GM12878 (cell line): ENCODE measurements at regions not wholly inside any gene's neighbourhood (a gene's known extent, or its start where the extent isn't known, plus 50 kb on each side); places are given as distances from the start of the nearest gene placed in this dataset.

Source experiments
- ATAC-seq: fragments of 200-7000 bp; cut with Tn5 transposase; 3 replicates; pipeline ENCODE4 v1.9.1; 2020; ENCODE audit warnings: mild to moderate bottlenecking, moderate library complexity
- BruUV-seq: library from RNA; stranded (reverse); fragments of 400-500 nt; replicated peaks from 2 replicates; lab custom pipeline; 2021; lab: Mats Ljungman, UMichigan
- CTCF ChIA-PET: fragments of 300-600 bp; sonication (Branson Sonifier 250); formaldehyde crosslinking; extraction: SDS; loops from one replicate; lab custom pipeline; 2021; ENCODE audit warnings: inconsistent platforms; lab: Yijun Ruan, JAX
- POLR2A ChIA-PET: fragments of 350-600 bp; formaldehyde crosslinking; extraction: SDS; loops from one replicate; lab custom pipeline; 2021; ENCODE audit warnings: inconsistent platforms; lab: Charles Lee
- RAD21 ChIA-PET: fragments of 300-600 bp; sonication (Branson Sonifier 250); formaldehyde crosslinking; loops from one replicate; lab custom pipeline; 2023; ENCODE audit warnings: antibody characterized with exemption; ENCODE audit not compliant: unreplicated experiment; lab: Charles Lee
- SMC1A ChIA-PET: fragments of 300-600 bp; sonication (Branson Sonifier 250); formaldehyde crosslinking; loops from one replicate; lab custom pipeline; 2023; ENCODE audit not compliant: unreplicated experiment, uncharacterized antibody; lab: Charles Lee
- DNase-seq: peaks from one replicate; pipeline ENCODE4 v3.0.0-alpha.2; 2011; ENCODE audit warnings: low read depth, low spot score
- FAIRE-seq: peaks from 3 replicates; lab custom pipeline; 2011; peaks lifted over from hg19 to GRCh38; lab: Jason Lieb, UNC
- H2AFZ ChIP-seq: 2 replicates; pipeline ENCODE4 v1.6.0; 2011; ENCODE audit warnings: low read depth, low read length, control low read depth; ENCODE audit not compliant: control insufficient read depth
- H3K27ac ChIP-seq: 2 replicates; pipeline ENCODE4 v1.5.1; 2011; ENCODE audit warnings: control low read depth; ENCODE audit not compliant: control insufficient read depth, insufficient read depth
- H3K27me3 ChIP-seq, 2 experiments: replicated peaks in 1 of 2; 2 replicates each; pipeline versions ENCODE4 v1.6.0 to v1.6.1; 2011; ENCODE audit warnings: low read length in 1 of 2; ENCODE audit not compliant: control insufficient read depth in 2 of 2, insufficient read depth in 2 of 2
- H3K36me3 ChIP-seq, 2 experiments: 2 replicates each; pipeline ENCODE4 v1.5.1; 2011; ENCODE audit warnings: low read length in 1 of 2; ENCODE audit not compliant: control insufficient read depth in 2 of 2, insufficient read depth in 2 of 2
- H3K4me1 ChIP-seq: 2 replicates; pipeline ENCODE4 v1.6.1; 2011; ENCODE audit warnings: mild to moderate bottlenecking, low read length, moderate library complexity, mixed read lengths; ENCODE audit not compliant: control insufficient read depth, insufficient read depth
- H3K4me2 ChIP-seq: 2 replicates; pipeline ENCODE4 v1.6.0; 2011; ENCODE audit warnings: control low read depth; ENCODE audit not compliant: control insufficient read depth, insufficient read depth
- H3K4me3 ChIP-seq: fragments of 200-600 bp; sonication (generic); 2 replicates; pipeline ENCODE4 v1.5.1; 2016
- H3K79me2 ChIP-seq: 2 replicates; pipeline ENCODE4 v1.6.0; 2011; ENCODE audit warnings: low read length; ENCODE audit not compliant: control insufficient read depth, insufficient read depth
- H3K9ac ChIP-seq: 2 replicates; pipeline ENCODE4 v1.8.0; 2011; ENCODE audit warnings: low read length, control low read depth, mixed read lengths; ENCODE audit not compliant: control insufficient read depth, insufficient read depth
- H3K9me3 ChIP-seq: replicated peaks from 3 replicates; pipeline ENCODE4 v1.5.1; 2011; ENCODE audit warnings: mild to moderate bottlenecking, low read length; ENCODE audit not compliant: control insufficient read depth, insufficient read depth
- H4K20me1 ChIP-seq: 2 replicates; pipeline ENCODE4 v1.6.0; 2011; ENCODE audit not compliant: control insufficient read depth, insufficient read depth
- ATF7 ChIP-seq: fragments of 450-650 bp; IDR thresholded peaks from 2 replicates; pipeline ENCODE4 v1.6.1; 2016; ENCODE audit warnings: low read depth, mild to moderate bottlenecking
- BMI1 ChIP-seq: fragments of 450-650 bp; IDR thresholded peaks from 2 replicates; pipeline ENCODE4 v1.6.1; 2016; ENCODE audit warnings: mild to moderate bottlenecking, moderate library complexity, borderline replicate concordance
- E2F8 ChIP-seq: fragments of 450-650 bp; IDR thresholded peaks from 2 replicates; pipeline ENCODE4 v1.6.1; 2018; ENCODE audit warnings: mild to moderate bottlenecking, low read depth, moderate library complexity; ENCODE audit not compliant: partially characterized antibody
- FOS ChIP-seq: IDR thresholded peaks from 3 replicates; pipeline ENCODE4 v1.6.1; 2011; ENCODE audit warnings: borderline replicate concordance; ENCODE audit not compliant: insufficient read length; ENCODE audit errors: extremely low read depth
- FOXK2 ChIP-seq: fragments of 450-650 bp; IDR thresholded peaks from 2 replicates; pipeline ENCODE4 v1.6.1; 2017; ENCODE audit warnings: mild to moderate bottlenecking, moderate library complexity
- HDAC6 ChIP-seq: fragments of 200-600 bp; sonication (generic); IDR thresholded peaks from one replicate; pipeline ENCODE4 v1.8.0; 2017; ENCODE audit warnings: antibody characterized with exemption; ENCODE audit not compliant: unreplicated experiment
- KDM1A ChIP-seq: fragments of 200-600 bp; sonication (generic); IDR thresholded peaks from 2 replicates; pipeline ENCODE4 v1.6.1; 2016; ENCODE audit warnings: borderline replicate concordance
- MLLT1 ChIP-seq: fragments of 450-650 bp; IDR thresholded peaks from 2 replicates; pipeline ENCODE4 v1.6.1; 2016; ENCODE audit warnings: mild to moderate bottlenecking
- PKNOX1 ChIP-seq: fragments of 450-650 bp; IDR thresholded peaks from 2 replicates; pipeline ENCODE4 v1.6.1; 2016; ENCODE audit warnings: mild to moderate bottlenecking
- SMAD1 ChIP-seq: fragments of 450-650 bp; IDR thresholded peaks from 2 replicates; pipeline ENCODE4 v1.6.1; 2018; ENCODE audit warnings: mild to moderate bottlenecking, low read depth; ENCODE audit not compliant: partially characterized antibody
- SUZ12 ChIP-seq: fragments of 200-600 bp; sonication (generic); IDR thresholded peaks from one replicate; pipeline ENCODE4 v1.6.1; 2018; ENCODE audit warnings: antibody characterized with exemption, mild to moderate bottlenecking; ENCODE audit not compliant: unreplicated experiment
- TAF1 ChIP-seq: IDR thresholded peaks from 2 replicates; pipeline ENCODE4 v1.6.1; 2011; ENCODE audit warnings: mild to moderate bottlenecking, low read depth, low read length, borderline replicate concordance
- WGBS: methylation state at CpG from one replicate; pipeline ENCODE4 v1.1.6; 2016; ENCODE audit warnings: low lambda C conversion rate; ENCODE audit not compliant: insufficient replicate concordance, insufficient coverage; ENCODE audit errors: missing lambda C conversion rate; 5-methylcytosine and 5-hydroxymethylcytosine counted together
- in situ Hi-C: fragments of 300-500 bp; cut with MboI; formaldehyde crosslinking; loops from 9 replicates; pipeline ENCODE4 v1.14.3; 2018; ENCODE audit warnings: mixed read lengths
- intact Hi-C: fragments of 100-400 bp; cut with micrococcal nuclease; formaldehyde crosslinking; loops from one replicate; pipeline ENCODE4 v1.14.2; 2022; ENCODE audit not compliant: unreplicated experiment

GRCh38 chr14:83309211-83309610, 1775.6 kb upstream of the SEL1L start:
- ChIA-PET RAD21 (no interaction called here), POLR2A (no interaction called here), CTCF (no interaction called here), SMC1A (interaction anchor here (0.6 kb wide), 1 partner anchor 30 kb away, joined by 3 read pairs; no protein-coding TSS in a partner anchor)
- in situ Hi-C loops, result no loop called here
- intact Hi-C loops, result no loop called here
- FAIRE-seq, result no peak
- DNase-seq, result no peak
- BruUV-seq, result no TSS peak
- Histone ChIP-seq H4K20me1 (no peaks in the 10 kb centered on the region), H3K4me1 (no peaks in the 10 kb centered on the region), H3K4me3 (no peak overlapping the region), H2AFZ (no peak overlapping the region), H3K27ac (no peak overlapping the region), H3K79me2 (no peaks in the 10 kb centered on the region), H3K36me3 (no peaks in the 10 kb centered on the region), H3K4me2 (no peak overlapping the region), H3K27me3 (no peaks in the 10 kb centered on the region), H3K9ac (no peak overlapping the region), H3K9me3 (no peaks in the 10 kb centered on the region)
- WGBS, result 60% methylated on average over 1 of the region's 1 CpG
- no peak for ATAC-seq
- TF ChIP-seq FOS (no peak), E2F8 (no peak), BMI1 (no peak), PKNOX1 (no peak), SUZ12 (no peak), HDAC6 (no peak), MLLT1 (no peak), KDM1A (no peak), SMAD1 (no peak), FOXK2 (no peak), ATF7 (no peak), TAF1 (no peak)
